Testis (tissue), 2 donors: ENCODE measurements at regions not wholly inside any gene's neighbourhood (a gene's known extent, or its start where the extent isn't known, plus 50 kb on each side); places are given as distances from the start of the nearest gene placed in this dataset.

Experiments
- POLR2A ChIP-seq: fragments of 450-650 bp; IDR thresholded peaks from one replicate; pipeline ENCODE4 v1.6.1; 2017; ENCODE audit warnings: antibody characterized with exemption, mild to moderate bottlenecking, moderate library complexity
- TF ChIP-seq, protein P1 (sequence below), 3 experiments: fragments of 450-650 bp in 2 of 3; fragments of 200-600 bp in 1 of 3; sonication (generic) in 1 of 3; IDR thresholded peaks; one replicate each; pipeline ENCODE4 v1.5.1; 2016 to 2019; ENCODE audit warnings: antibody characterized with exemption in 3 of 3, mild to moderate bottlenecking in 2 of 3, moderate library complexity in 1 of 3

DNA sequence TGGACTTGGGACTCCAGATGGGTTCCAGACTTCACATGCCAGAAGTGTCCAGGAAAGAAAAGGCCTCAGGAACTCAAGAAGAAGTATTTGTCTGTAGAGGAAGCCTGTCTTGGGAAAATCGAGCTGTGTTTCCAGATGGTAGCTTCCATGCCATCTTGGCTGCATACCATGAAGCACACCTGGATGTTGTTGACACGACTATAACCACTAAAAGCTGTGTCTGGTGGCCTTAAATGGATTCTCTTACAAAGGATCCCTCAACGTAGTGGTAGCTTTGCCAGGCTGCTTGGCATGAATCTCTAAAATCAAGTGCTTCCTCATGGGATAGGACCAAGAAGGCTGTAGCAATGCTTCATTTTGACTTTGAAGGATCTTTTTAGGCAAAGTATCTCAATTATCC is 313.4 kb upstream of the BOD1L1 start:
- TF ChIP-seq, protein P1, sequence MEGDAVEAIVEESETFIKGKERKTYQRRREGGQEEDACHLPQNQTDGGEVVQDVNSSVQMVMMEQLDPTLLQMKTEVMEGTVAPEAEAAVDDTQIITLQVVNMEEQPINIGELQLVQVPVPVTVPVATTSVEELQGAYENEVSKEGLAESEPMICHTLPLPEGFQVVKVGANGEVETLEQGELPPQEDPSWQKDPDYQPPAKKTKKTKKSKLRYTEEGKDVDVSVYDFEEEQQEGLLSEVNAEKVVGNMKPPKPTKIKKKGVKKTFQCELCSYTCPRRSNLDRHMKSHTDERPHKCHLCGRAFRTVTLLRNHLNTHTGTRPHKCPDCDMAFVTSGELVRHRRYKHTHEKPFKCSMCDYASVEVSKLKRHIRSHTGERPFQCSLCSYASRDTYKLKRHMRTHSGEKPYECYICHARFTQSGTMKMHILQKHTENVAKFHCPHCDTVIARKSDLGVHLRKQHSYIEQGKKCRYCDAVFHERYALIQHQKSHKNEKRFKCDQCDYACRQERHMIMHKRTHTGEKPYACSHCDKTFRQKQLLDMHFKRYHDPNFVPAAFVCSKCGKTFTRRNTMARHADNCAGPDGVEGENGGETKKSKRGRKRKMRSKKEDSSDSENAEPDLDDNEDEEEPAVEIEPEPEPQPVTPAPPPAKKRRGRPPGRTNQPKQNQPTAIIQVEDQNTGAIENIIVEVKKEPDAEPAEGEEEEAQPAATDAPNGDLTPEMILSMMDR (IDR thresholded peaks at IDR 0.05) = no peak
- TF ChIP-seq POLR2A = no peak
